ENCODE measurements at regions not wholly inside any gene's neighbourhood (a gene's known extent, or its start where the extent isn't known, plus 50 kb on each side); places are given as distances from the start of the nearest gene placed in this dataset.

GRCh38 chr16:9392956-9393355 is 301.5 kb downstream of the HAPSTR1 start:
- TF ChIP-seq, protein P1, sequence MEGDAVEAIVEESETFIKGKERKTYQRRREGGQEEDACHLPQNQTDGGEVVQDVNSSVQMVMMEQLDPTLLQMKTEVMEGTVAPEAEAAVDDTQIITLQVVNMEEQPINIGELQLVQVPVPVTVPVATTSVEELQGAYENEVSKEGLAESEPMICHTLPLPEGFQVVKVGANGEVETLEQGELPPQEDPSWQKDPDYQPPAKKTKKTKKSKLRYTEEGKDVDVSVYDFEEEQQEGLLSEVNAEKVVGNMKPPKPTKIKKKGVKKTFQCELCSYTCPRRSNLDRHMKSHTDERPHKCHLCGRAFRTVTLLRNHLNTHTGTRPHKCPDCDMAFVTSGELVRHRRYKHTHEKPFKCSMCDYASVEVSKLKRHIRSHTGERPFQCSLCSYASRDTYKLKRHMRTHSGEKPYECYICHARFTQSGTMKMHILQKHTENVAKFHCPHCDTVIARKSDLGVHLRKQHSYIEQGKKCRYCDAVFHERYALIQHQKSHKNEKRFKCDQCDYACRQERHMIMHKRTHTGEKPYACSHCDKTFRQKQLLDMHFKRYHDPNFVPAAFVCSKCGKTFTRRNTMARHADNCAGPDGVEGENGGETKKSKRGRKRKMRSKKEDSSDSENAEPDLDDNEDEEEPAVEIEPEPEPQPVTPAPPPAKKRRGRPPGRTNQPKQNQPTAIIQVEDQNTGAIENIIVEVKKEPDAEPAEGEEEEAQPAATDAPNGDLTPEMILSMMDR (IDR thresholded peaks at IDR 0.05 in 4 of 5, conservative IDR thresholded peaks at IDR 0.05 in 1 of 5): no peak
- no peak for TF ChIP-seq POLR2A (IDR thresholded peaks at IDR 0.05)
